GM12891 (cell line): ENCODE measurements at regions not wholly inside any gene's neighbourhood (a gene's known extent, or its start where the extent isn't known, plus 50 kb on each side); places are given as distances from the start of the nearest gene placed in this dataset.

Experiments used
- POLR2AphosphoS5 ChIP-seq: IDR thresholded peaks from 2 replicates; pipeline ENCODE4 v1.6.1; 2011; ENCODE audit warnings: low read depth, low read length, control low read depth
- SPI1 ChIP-seq: IDR thresholded peaks from 2 replicates; pipeline ENCODE4 v1.6.1; 2011; ENCODE audit warnings: low read depth, low read length, control low read depth
- TAF1 ChIP-seq: IDR thresholded peaks from 2 replicates; pipeline ENCODE4 v1.6.1; 2011; ENCODE audit warnings: low read depth, low read length, control low read depth

DNA sequence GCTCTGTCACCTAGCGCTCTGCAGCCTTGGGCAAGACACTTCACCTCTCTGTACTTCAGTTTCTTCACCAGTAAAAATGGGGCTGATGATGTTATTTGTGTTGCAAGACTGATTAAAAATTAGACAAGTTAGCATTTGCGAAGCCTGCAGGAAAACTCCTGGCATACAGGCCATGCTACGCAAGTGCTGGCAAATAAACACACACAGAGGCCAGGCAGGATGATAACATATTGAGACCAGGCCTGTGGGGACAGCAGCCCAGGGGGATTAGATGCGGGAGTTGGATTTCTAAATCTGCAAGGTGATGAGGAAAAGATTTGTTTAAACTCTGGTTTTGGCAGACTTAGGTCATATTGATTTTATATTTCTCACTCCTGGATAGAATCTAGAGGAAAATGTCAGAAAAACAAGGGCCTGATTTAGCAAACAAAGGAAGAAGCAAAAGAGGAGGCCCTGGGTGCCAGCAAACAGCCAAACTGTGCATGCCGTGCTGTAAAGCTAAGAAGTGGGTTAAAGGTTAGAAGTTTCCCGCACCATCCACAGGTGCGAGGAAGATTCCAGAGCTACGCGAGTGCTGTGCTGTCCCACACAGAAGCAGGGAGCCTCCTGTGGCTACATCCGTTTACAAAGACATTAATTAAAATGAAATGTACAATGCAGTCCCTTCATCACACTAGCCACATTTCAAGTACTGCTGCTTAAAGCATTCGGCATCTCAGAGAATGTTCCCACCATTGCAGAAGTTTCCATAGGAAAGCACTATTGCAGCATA lies 532.2 kb downstream of the NPHP4 start:
- no peak for TF ChIP-seq POLR2AphosphoS5
- TF ChIP-seq TAF1: no peak
- no peak for TF ChIP-seq SPI1
